ENCODE measurements at regions not wholly inside any gene's neighbourhood (a gene's known extent, or its start where the extent isn't known, plus 50 kb on each side); places are given as distances from the start of the nearest gene placed in this dataset.

DNA sequence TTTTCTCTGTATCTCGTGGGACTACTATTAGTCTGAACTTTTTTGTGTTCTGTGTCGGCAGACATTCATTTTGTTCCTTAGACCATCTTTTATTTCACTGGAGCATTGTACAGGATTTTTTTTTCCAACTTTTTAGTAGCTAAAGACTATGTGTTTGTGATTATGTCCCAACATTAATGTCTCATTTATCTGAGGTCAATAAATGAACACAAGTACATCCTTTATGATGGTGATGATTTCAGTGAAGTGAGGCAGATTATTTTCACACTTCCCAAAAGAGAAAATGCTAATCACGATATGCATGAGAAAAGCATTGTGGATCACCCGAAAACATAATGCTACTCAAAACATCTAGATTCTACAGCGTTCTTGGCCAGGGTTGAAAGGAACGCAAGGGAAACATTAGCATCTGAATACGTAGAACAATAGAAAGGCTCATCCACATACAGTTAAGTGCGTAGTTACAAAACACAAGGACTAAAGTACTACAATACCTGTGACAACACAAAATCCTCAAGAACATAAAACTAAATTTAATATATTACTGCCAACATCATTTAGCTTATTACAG lies 981.7 kb upstream of the NCAM2 start:
- Histone ChIP-seq H3K36me3 (ENCODE audit: control insufficient read depth, insufficient read depth, low read length) (no peaks in the 10 kb centered on the region), H3K27me3 (replicated peaks; ENCODE audit: control insufficient read depth, insufficient read depth, low read length) (no peaks in the 10 kb centered on the region), H3K4me3 (replicated peaks; ENCODE audit: low read depth, low read length) (no peak overlapping the region)
- TF ChIP-seq, protein P1, sequence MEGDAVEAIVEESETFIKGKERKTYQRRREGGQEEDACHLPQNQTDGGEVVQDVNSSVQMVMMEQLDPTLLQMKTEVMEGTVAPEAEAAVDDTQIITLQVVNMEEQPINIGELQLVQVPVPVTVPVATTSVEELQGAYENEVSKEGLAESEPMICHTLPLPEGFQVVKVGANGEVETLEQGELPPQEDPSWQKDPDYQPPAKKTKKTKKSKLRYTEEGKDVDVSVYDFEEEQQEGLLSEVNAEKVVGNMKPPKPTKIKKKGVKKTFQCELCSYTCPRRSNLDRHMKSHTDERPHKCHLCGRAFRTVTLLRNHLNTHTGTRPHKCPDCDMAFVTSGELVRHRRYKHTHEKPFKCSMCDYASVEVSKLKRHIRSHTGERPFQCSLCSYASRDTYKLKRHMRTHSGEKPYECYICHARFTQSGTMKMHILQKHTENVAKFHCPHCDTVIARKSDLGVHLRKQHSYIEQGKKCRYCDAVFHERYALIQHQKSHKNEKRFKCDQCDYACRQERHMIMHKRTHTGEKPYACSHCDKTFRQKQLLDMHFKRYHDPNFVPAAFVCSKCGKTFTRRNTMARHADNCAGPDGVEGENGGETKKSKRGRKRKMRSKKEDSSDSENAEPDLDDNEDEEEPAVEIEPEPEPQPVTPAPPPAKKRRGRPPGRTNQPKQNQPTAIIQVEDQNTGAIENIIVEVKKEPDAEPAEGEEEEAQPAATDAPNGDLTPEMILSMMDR (IDR thresholded peaks at IDR 0.05; ENCODE audit: insufficient read depth, low read length, poor library complexity, severe bottlenecking), result no peak
- DNase-seq (ENCODE audit: extremely low read depth, insufficient read length), result no peak

DNA sequence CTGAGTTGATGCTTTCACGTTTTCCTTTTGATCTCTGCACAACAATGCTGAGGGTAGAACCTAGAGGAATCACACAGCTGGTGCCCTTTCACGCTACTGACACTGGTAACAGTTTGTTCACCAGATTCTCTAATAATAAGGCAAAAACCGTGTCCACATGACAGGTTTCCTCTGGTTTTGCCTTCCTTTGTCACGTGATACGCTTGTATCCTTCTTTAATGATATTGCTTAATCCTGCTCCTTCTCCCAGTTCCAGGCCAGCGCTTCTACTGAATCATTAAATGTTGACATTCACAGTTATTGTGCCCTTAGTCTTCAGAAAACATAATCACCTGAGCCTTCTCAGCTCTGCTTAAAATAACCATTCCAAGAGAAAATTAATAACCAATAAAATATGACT lies 978.2 kb upstream of the NCAM2 start:
- TF ChIP-seq, protein P1 (IDR thresholded peaks at IDR 0.05; ENCODE audit: insufficient read depth, low read length, poor library complexity, severe bottlenecking), result no peak
- Histone ChIP-seq H3K27me3 (replicated peaks; ENCODE audit: control insufficient read depth, insufficient read depth, low read length) (no peaks in the 10 kb centered on the region), H3K36me3 (ENCODE audit: control insufficient read depth, insufficient read depth, low read length) (no peaks in the 10 kb centered on the region), H3K4me3 (replicated peaks; ENCODE audit: low read depth, low read length) (no peak overlapping the region)
- no peak for DNase-seq (ENCODE audit: extremely low read depth, insufficient read length)

- Histone ChIP-seq H3K36me3 (ENCODE audit: control insufficient read depth, insufficient read depth, low read length) (no peaks in the 10 kb centered on the region), H3K27me3 (replicated peaks; ENCODE audit: control insufficient read depth, insufficient read depth, low read length) (no peaks in the 10 kb centered on the region), H3K4me3 (replicated peaks; ENCODE audit: low read depth, low read length) (no peak overlapping the region)
- TF ChIP-seq, protein P1 (IDR thresholded peaks at IDR 0.05; ENCODE audit: insufficient read depth, low read length, poor library complexity, severe bottlenecking), result no peak
- no peak for DNase-seq (ENCODE audit: extremely low read depth, insufficient read length)
Observed at GRCh38 chr21:20023193-20023592, 975.0 kb upstream of the NCAM2 start.

DNA sequence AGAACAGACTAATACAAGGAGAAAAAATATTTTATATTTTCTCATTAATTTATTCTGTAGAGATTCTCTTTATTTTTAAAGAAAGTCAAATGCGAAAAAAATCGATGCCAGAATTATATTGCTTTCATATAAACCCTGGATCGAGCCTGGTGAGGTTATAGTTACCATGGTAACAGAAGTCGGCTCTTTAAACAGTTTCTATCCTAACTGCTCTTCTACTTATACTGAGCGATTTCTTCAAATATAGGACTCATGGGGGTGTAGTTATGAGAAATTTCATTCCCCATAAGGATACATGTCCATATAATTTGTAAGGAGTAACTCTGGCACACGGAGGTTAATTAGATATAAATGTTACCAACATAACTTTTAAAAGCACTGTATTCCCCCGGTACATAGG lies 973.5 kb upstream of the NCAM2 start:
- no peaks in the 10 kb centered on the region for H3K36me3 ChIP-seq (ENCODE audit: control insufficient read depth, insufficient read depth, low read length)
- TF ChIP-seq, protein P1 (IDR thresholded peaks at IDR 0.05; ENCODE audit: insufficient read depth, low read length, poor library complexity, severe bottlenecking), result no peak
- H3K4me3 ChIP-seq (replicated peaks; ENCODE audit: low read depth, low read length), result no peak overlapping the region
- no peak for DNase-seq (ENCODE audit: extremely low read depth, insufficient read length)
- H3K27me3 ChIP-seq (replicated peaks; ENCODE audit: control insufficient read depth, insufficient read depth, low read length), result no peaks in the 10 kb centered on the region

DNA sequence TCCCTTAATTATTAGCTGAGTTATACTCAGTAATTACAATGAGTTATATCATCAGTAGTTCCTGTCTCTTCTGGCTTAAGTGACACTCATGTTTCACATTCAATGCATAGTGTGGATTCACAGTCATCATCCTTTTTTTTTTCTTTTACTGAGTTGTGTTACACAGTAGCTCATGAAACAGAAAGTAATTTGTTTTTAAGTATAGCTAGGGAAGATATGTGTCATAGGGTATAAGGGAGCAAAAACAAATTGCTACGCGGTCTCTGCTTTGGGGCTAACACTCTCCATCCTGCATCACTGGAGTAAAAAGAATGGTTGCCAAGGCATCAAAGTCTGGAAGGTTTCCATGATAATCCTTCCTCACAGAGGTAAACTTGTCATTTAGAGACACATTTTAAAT lies 971.7 kb upstream of the NCAM2 start:
- no peak for DNase-seq (ENCODE audit: extremely low read depth, insufficient read length)
- TF ChIP-seq, protein P1 (IDR thresholded peaks at IDR 0.05; ENCODE audit: insufficient read depth, low read length, poor library complexity, severe bottlenecking), result no peak
- Histone ChIP-seq H3K4me3 (replicated peaks; ENCODE audit: low read depth, low read length) (no peak overlapping the region), H3K27me3 (replicated peaks; ENCODE audit: control insufficient read depth, insufficient read depth, low read length) (no peaks in the 10 kb centered on the region), H3K36me3 (ENCODE audit: control insufficient read depth, insufficient read depth, low read length) (no peaks in the 10 kb centered on the region)

- DNase-seq (ENCODE audit: extremely low read depth, insufficient read length), result no peak
- Histone ChIP-seq H3K4me3 (replicated peaks; ENCODE audit: low read depth, low read length) (no peak overlapping the region), H3K36me3 (ENCODE audit: control insufficient read depth, insufficient read depth, low read length) (no peaks in the 10 kb centered on the region), H3K27me3 (replicated peaks; ENCODE audit: control insufficient read depth, insufficient read depth, low read length) (no peaks in the 10 kb centered on the region)
- TF ChIP-seq, protein P1 (IDR thresholded peaks at IDR 0.05; ENCODE audit: insufficient read depth, low read length, poor library complexity, severe bottlenecking), result no peak
Observed at GRCh38 chr21:20030390-20030789, 967.8 kb upstream of the NCAM2 start.

All from GM06990 (cell line).